A673 (cell line): ENCODE measurements at regions not wholly inside any gene's neighbourhood (a gene's known extent, or its start where the extent isn't known, plus 50 kb on each side); places are given as distances from the start of the nearest gene placed in this dataset.

Source experiments
- BruUV-seq: library from RNA; stranded (reverse); fragments of 400-500 nt; replicated peaks from 2 replicates; lab custom pipeline; 2021; lab: Mats Ljungman, UMichigan
- CTCF ChIA-PET: fragments of 300-600 bp; sonication (Branson Sonifier 250); formaldehyde crosslinking; loops from one replicate; lab custom pipeline; 2022; ENCODE audit warnings: antibody characterized with exemption; lab: Charles Lee
- POLR2A ChIA-PET: fragments of 300-600 bp; sonication (Branson Sonifier 250); formaldehyde crosslinking; loops from one replicate; lab custom pipeline; 2022; ENCODE audit warnings: antibody characterized with exemption; ENCODE audit not compliant: low non-redundant PET; lab: Charles Lee
- DNase-seq: peaks from one replicate; pipeline ENCODE4 v3.0.0-alpha.2; 2015; ENCODE audit warnings: low spot score
- H3K27ac ChIP-seq: fragments of 200-600 bp; sonication (generic); 2 replicates; pipeline ENCODE4 v1.5.1; 2016; ENCODE audit warnings: mixed run types, low read depth, mild to moderate bottlenecking, mixed read lengths, antibody characterized with exemption, low read length; ENCODE audit not compliant: poor library complexity, severe bottlenecking
- H3K27me3 ChIP-seq: fragments of 200-600 bp; sonication (generic); replicated peaks from 2 replicates; pipeline ENCODE4 v1.6.1; 2017; ENCODE audit warnings: mixed run types, low read depth, mild to moderate bottlenecking, mixed read lengths, antibody characterized with exemption, low read length; ENCODE audit not compliant: insufficient read depth, poor library complexity
- H3K36me3 ChIP-seq: fragments of 200-600 bp; sonication (generic); 2 replicates; pipeline ENCODE4 v1.6.1; 2016; ENCODE audit warnings: mixed run types, mild to moderate bottlenecking, mixed read lengths, antibody characterized with exemption, low read length; ENCODE audit not compliant: insufficient read depth, poor library complexity, severe bottlenecking
- H3K4me1 ChIP-seq: fragments of 200-600 bp; sonication (generic); 2 replicates; pipeline ENCODE4 v1.6.1; 2017; ENCODE audit warnings: mixed run types, mild to moderate bottlenecking, mixed read lengths, antibody characterized with exemption, low read length; ENCODE audit not compliant: insufficient read depth, poor library complexity, severe bottlenecking
- H3K4me3 ChIP-seq: fragments of 200-600 bp; sonication (generic); 2 replicates; pipeline ENCODE4 v1.5.1; 2016; ENCODE audit warnings: low read depth, mixed run types, mild to moderate bottlenecking, mixed read lengths, low read length; ENCODE audit not compliant: poor library complexity, severe bottlenecking
- H3K9me3 ChIP-seq: fragments of 200-600 bp; sonication (generic); 2 replicates; pipeline ENCODE4 v1.6.1; 2016; ENCODE audit warnings: mixed run types, low read depth, mild to moderate bottlenecking, mixed read lengths, antibody characterized with exemption, low read length; ENCODE audit not compliant: poor library complexity, severe bottlenecking
- CTCF ChIP-seq: fragments of 300-800, 200-600 bp; sonication (generic); conservative IDR thresholded peaks from 2 replicates; pipeline ENCODE4 v1.5.1; 2017; ENCODE audit warnings: low read depth, mild to moderate bottlenecking, antibody characterized with exemption, low read length, moderate library complexity, mixed read lengths
- EZH2 ChIP-seq: fragments of 200-600 bp; sonication (generic); IDR thresholded peaks from 2 replicates; pipeline ENCODE4 v1.6.1; 2017; ENCODE audit warnings: borderline replicate concordance, low read depth, mild to moderate bottlenecking, mixed read lengths, antibody characterized with exemption, low read length; ENCODE audit not compliant: poor library complexity, severe bottlenecking
- intact Hi-C: fragments of 100-400 bp; cut with micrococcal nuclease; formaldehyde crosslinking; loops from one replicate; pipeline ENCODE4 v1.10.0; 2022; ENCODE audit not compliant: unreplicated experiment

GRCh38 chr9:104351726-104352125, 152.3 kb upstream of the OR13F1 start:
- no peak for DNase-seq
- no peak overlapping the region for H3K4me3 ChIP-seq
- POLR2A ChIA-PET = no interaction called here
- no peaks in the 10 kb centered on the region for H3K36me3 ChIP-seq
- CTCF ChIA-PET = no interaction called here
- no TSS peak for BruUV-seq
- no peaks in the 10 kb centered on the region for H3K9me3 ChIP-seq
- TF ChIP-seq EZH2 (no peak), CTCF (no peak)
- no peaks in the 10 kb centered on the region for H3K27me3 ChIP-seq
- intact Hi-C loops = no loop called here
- no peak overlapping the region for H3K27ac ChIP-seq
- no peaks in the 10 kb centered on the region for H3K4me1 ChIP-seq

GRCh38 chr9:104361207-104361606, 142.9 kb upstream of the OR13F1 start:
- no peaks in the 10 kb centered on the region for H3K36me3 ChIP-seq
- CTCF ChIA-PET = no interaction called here
- TF ChIP-seq EZH2 = no peak
- no peak for TF ChIP-seq CTCF

GRCh38 chr9:104362912-104363472, 141.1 kb upstream of the OR13F1 start:
- DNase-seq = no peak
- CTCF ChIA-PET = no interaction called here
- BruUV-seq = no TSS peak

More at GRCh38 chr9:104361207-104361606, 142.9 kb upstream of the OR13F1 start:
- Histone ChIP-seq H3K27me3 (no peaks in the 10 kb centered on the region), H3K4me3 (no peak overlapping the region), H3K4me1 (no peaks in the 10 kb centered on the region), H3K9me3 (no peaks in the 10 kb centered on the region), H3K27ac (no peak overlapping the region)
- intact Hi-C loops = no loop called here
- no peak for DNase-seq
- no TSS peak for BruUV-seq
- POLR2A ChIA-PET = no interaction called here

More at GRCh38 chr9:104362912-104363472, 141.1 kb upstream of the OR13F1 start:
- no peaks in the 10 kb centered on the region for H3K4me1 ChIP-seq
- no peaks in the 10 kb centered on the region for H3K9me3 ChIP-seq
- H3K36me3 ChIP-seq = no peaks in the 10 kb centered on the region
- POLR2A ChIA-PET = no interaction called here
- H3K4me3 ChIP-seq = no peak overlapping the region
- no peak for TF ChIP-seq CTCF
- no peak for TF ChIP-seq EZH2
- no peaks in the 10 kb centered on the region for H3K27me3 ChIP-seq
- intact Hi-C loops = no loop called here
- no peak overlapping the region for H3K27ac ChIP-seq
